Activated CD4-positive, CD25-positive, alpha-beta regulatory T cell treated with anti-CD3 and anti-CD28 coated beads, Interleukin-2, amount 50 U/mL, for 72 hours (primary cell): ENCODE measurements at regions not wholly inside any gene's neighbourhood (a gene's known extent, or its start where the extent isn't known, plus 50 kb on each side); places are given as distances from the start of the nearest gene placed in this dataset.

ENCODE experiments used
- DNase-seq: peaks from one replicate; pipeline ENCODE4 v3.0.0; 2021

- DNase-seq = no peak
Measured at GRCh38 chr10:44083719-44084400, 301.0 kb downstream of the CXCL12 start.

- DNase-seq = no peak
Measured at GRCh38 chr10:44071479-44071878, 313.4 kb downstream of the CXCL12 start.

GRCh38 chr10:44070282-44070681, 314.6 kb downstream of the CXCL12 start:
- DNase-seq = no peak

DNA sequence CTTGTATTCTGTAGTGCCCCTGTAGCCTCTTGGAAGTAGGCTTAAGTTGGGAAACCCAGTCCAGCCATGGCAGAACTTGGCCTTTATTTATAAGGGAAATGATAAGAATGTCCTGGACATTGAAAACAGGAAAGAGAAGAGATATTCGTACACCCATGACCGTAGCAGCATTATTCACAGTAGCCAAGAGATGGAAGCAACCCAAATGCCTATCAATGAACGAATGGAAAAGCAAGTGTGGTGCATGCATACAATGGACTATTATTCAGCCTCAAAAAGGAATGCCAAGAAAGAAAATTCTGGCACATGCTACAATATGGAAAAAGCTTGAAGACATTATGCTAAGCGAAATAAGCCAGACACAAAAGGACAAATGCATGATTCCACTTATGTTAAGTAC, 315.3 kb downstream of the CXCL12 start:
- no peak for DNase-seq

DNA sequence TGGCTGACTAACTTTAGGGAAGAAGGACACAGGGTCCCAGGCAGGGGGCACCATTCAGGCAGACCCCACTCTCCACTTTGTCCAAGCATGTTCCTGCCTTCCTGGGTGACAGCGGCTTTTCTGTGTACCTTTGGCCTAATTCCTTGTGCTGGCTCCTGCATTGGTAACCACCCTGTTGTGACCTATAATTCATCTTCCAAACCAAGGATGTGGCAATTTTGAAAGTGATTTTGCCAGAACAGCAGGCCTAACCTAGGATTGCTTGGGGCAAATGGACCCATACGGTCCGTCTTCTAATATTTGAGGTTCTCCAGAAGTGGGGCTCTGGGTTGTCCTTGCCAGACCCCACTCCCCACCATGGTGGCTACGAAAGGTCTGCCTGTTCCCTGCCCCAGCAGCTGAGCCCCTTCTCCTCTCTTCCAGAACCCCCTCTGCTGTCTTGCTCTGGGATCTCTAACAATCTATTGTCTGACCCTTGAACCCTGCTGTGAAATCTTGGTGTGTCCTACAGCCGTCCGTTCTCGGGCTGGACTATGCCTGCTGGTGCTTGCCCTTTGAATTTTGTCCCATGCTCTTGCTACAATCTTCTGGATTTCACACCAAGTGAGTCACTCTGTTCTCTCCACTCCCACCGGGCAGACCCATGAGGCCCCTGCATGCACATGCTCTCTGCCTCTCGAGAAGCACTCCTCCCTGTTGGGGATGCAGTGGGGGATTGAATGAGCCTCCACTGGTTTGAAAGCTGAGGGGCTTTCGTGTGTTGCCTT, 316.0 kb downstream of the CXCL12 start:
- no peak for DNase-seq

DNA sequence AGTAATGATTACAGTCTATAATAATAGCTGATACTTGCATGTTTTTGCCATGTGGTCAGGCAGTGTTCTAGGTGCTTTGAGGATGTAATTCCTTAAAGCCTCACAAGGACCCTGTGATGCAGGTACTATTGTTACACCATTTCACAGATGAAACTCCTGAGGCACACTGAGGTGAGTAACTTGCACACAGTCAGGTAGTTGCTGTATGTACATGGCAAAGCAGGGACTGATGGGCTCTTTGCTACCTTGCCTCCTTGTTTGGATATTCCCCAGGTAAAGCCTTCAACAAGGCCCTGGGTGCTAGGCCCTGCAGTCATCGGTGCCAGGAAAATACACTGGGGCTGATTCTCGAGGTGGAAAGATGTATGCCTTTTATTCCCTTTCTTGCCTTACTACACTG, 317.5 kb downstream of the CXCL12 start:
- no peak for DNase-seq

GRCh38 chr10:44066527-44067255, 318.2 kb downstream of the CXCL12 start:
- DNase-seq = no peak

- DNase-seq = no peak
Measured at GRCh38 chr10:44065788-44066526, 318.9 kb downstream of the CXCL12 start.

DNA sequence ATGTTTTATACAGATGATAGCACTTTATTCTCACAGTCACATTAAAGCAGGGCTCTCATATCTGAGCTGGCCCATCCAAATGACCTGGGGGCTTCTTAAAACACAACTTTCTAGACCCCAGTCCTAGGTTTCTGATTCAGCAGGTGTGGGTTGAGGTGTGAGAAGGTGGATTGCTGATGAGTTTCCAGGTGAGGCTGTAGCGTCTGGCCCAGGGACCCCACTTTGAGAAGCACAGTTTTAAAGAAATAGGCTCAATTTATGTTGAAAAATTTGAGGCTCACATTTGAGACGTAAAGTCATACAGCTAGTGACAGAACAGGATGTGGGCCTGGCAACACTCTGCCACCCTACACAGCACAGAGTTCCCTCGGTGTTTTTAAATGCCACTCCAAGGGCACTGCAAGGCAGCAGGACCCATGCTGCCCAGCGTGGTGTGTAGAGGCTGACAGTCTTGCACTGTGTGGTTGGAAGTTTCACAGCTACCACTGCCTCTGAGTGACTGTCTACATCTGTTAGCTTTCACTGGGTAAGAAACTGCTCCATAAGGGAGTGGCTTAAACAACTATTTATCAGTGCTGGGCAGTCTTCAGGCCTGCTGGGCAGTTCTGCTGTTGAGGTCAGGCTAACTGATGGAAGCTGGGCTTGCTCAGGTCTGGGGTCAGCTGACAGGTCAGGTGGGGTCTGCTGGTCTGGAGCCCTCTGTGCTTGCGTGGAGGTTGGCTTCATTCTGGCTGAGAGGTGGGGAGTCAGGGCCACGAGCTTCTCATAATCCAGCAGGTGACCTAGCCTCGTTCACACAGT, 319.7 kb downstream of the CXCL12 start:
- no peak for DNase-seq

DNA sequence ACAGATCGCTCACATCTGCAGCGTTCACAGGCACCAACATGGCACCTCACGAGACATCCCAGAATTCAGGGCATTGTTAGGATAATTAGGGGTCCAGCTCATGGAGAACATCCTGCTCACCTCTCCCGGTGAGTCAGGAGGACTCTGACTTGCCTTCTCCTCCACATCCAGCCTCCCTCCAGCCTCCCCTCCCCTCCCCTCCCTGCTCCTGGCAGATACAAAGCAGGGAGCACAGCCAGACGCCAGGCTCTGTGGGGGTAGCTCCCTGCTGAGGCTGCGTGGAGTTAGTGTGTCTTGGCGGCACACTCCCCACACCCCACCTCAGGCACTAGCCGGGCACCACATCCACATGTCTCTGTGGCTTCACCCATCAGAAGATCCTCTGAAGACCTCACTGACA, 320.6 kb downstream of the CXCL12 start:
- no peak for DNase-seq

DNA sequence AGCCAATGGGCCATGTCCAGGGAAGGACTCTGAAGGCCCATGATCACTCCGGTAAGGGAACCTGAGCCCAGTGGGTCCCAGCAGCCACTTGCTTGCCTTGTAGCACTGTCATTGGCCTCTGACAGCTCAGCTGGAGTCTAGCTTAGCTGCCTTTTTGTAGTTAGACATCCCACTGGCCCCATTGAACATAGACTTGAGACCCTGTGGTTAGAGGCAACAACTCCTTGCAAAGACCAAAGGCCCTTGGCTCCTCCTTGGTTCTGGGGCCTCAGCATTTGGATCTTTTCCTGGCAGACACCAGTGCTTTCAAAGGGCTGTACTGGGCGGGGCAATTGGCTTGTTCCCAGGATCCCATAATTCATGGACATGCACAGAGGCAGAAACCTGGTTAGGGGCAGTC, 321.2 kb downstream of the CXCL12 start:
- no peak for DNase-seq

GRCh38 chr10:44060719-44061118, 324.2 kb downstream of the CXCL12 start:
- DNase-seq = no peak

DNA sequence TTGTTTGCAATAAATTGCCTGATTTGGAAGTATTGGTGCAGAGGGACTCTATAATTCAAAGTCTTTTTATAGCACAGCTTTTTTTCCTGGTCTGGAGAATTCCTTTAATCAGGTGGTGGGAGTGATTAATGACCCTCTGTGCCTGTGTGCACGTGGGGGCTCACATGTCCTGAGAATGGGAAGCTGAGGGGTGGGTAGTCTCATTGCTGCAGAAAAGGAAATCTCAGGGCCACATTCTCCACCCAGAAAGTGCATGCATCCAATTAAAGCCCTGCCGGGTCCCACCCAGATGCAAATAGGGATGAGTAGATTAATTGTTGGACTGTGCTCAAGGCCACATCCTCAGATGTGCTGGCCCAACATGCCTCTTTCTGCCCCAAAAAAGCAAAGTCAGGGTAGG, 324.7 kb downstream of the CXCL12 start:
- no peak for DNase-seq

GRCh38 chr10:44058259-44058658, 326.6 kb downstream of the CXCL12 start:
- DNase-seq = no peak

GRCh38 chr10:44056967-44057805, 327.7 kb downstream of the CXCL12 start:
- no peak for DNase-seq

DNA sequence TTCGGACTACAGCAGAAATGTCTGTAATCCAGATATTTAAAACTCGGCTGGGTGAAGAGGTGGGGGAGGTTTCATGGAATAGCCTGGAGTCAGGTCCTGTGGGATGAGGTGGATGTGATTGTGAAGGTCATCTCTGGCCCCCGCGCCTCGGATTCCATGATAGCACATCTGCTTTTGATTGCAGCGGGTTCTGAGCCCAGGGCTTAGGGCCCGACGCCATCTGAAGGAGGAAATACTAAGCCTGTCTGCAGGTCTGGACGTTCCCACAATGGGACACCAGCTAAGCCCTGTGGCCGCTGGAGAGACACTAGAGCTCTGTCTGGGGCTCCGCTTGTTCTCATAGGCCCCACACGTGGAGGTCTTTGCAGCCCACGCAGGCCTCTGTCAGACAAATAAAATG, 328.7 kb downstream of the CXCL12 start:
- DNase-seq = no peak

- DNase-seq = no peak
Measured at GRCh38 chr10:44054046-44054445, 330.9 kb downstream of the CXCL12 start.

DNA sequence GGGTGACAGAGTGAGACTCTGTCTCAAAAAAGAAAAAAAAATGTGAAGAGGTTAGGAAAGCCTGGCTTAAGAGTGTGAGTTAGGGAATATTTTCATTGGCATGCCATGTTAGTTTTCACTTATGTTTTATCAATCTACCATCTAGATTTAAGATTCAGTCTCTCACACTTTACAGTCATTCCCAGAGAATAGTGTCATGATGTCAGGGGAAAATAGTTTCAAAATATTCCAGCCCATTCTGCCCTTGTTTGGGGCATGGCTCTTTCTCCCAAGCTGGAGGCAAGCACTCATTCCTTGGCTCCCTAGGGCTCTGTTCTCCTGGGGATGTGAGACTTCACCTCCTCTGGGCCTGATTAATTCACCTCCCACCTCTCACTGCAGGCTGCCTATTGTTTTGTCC, 331.5 kb downstream of the CXCL12 start:
- no peak for DNase-seq

GRCh38 chr10:44051584-44052385, 333.1 kb downstream of the CXCL12 start:
- no peak for DNase-seq

DNA sequence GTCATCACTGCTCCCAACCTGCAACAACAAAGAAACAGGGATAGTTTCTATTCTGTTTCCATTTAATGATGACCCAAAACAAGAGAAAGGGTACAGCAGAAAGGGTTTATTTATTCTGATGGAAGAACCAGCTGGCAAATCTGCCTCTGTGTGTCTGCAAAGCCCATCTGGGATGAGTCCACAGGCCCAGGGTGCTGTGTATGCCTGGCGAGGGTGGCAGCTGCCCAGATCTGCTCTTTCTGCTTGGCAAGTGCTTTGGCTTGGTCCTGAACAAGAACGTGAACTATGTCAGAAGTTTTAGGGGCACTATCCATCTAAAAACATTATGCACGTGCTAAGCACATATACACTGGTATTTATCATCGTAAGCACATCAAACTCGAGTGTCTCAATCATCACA, 333.8 kb downstream of the CXCL12 start:
- no peak for DNase-seq
